A673 (cell line): ENCODE measurements at regions not wholly inside any gene's neighbourhood (a gene's known extent, or its start where the extent isn't known, plus 50 kb on each side); places are given as distances from the start of the nearest gene placed in this dataset.

Experiments used
- BruUV-seq: library from RNA; stranded (reverse); fragments of 400-500 nt; replicated peaks from 2 replicates; lab custom pipeline; 2021; lab: Mats Ljungman, UMichigan
- CTCF ChIA-PET: fragments of 300-600 bp; sonication (Branson Sonifier 250); formaldehyde crosslinking; loops from one replicate; lab custom pipeline; 2022; ENCODE audit warnings: antibody characterized with exemption; lab: Charles Lee
- POLR2A ChIA-PET: fragments of 300-600 bp; sonication (Branson Sonifier 250); formaldehyde crosslinking; loops from one replicate; lab custom pipeline; 2022; ENCODE audit warnings: antibody characterized with exemption; ENCODE audit not compliant: low non-redundant PET; lab: Charles Lee
- DNase-seq: peaks from one replicate; pipeline ENCODE4 v3.0.0-alpha.2; 2015; ENCODE audit warnings: low spot score
- H3K27ac ChIP-seq: fragments of 200-600 bp; sonication (generic); 2 replicates; pipeline ENCODE4 v1.5.1; 2016; ENCODE audit warnings: mixed run types, low read depth, mild to moderate bottlenecking, mixed read lengths, antibody characterized with exemption, low read length; ENCODE audit not compliant: poor library complexity, severe bottlenecking
- H3K27me3 ChIP-seq: fragments of 200-600 bp; sonication (generic); replicated peaks from 2 replicates; pipeline ENCODE4 v1.6.1; 2017; ENCODE audit warnings: mixed run types, low read depth, mild to moderate bottlenecking, mixed read lengths, antibody characterized with exemption, low read length; ENCODE audit not compliant: insufficient read depth, poor library complexity
- H3K36me3 ChIP-seq: fragments of 200-600 bp; sonication (generic); 2 replicates; pipeline ENCODE4 v1.6.1; 2016; ENCODE audit warnings: mixed run types, mild to moderate bottlenecking, mixed read lengths, antibody characterized with exemption, low read length; ENCODE audit not compliant: insufficient read depth, poor library complexity, severe bottlenecking
- H3K4me1 ChIP-seq: fragments of 200-600 bp; sonication (generic); 2 replicates; pipeline ENCODE4 v1.6.1; 2017; ENCODE audit warnings: mixed run types, mild to moderate bottlenecking, mixed read lengths, antibody characterized with exemption, low read length; ENCODE audit not compliant: insufficient read depth, poor library complexity, severe bottlenecking
- H3K4me3 ChIP-seq: fragments of 200-600 bp; sonication (generic); 2 replicates; pipeline ENCODE4 v1.5.1; 2016; ENCODE audit warnings: low read depth, mixed run types, mild to moderate bottlenecking, mixed read lengths, low read length; ENCODE audit not compliant: poor library complexity, severe bottlenecking
- H3K9me3 ChIP-seq: fragments of 200-600 bp; sonication (generic); 2 replicates; pipeline ENCODE4 v1.6.1; 2016; ENCODE audit warnings: mixed run types, low read depth, mild to moderate bottlenecking, mixed read lengths, antibody characterized with exemption, low read length; ENCODE audit not compliant: poor library complexity, severe bottlenecking
- CTCF ChIP-seq: fragments of 300-800, 200-600 bp; sonication (generic); conservative IDR thresholded peaks from 2 replicates; pipeline ENCODE4 v1.5.1; 2017; ENCODE audit warnings: low read depth, mild to moderate bottlenecking, antibody characterized with exemption, low read length, moderate library complexity, mixed read lengths
- EZH2 ChIP-seq: fragments of 200-600 bp; sonication (generic); IDR thresholded peaks from 2 replicates; pipeline ENCODE4 v1.6.1; 2017; ENCODE audit warnings: borderline replicate concordance, low read depth, mild to moderate bottlenecking, mixed read lengths, antibody characterized with exemption, low read length; ENCODE audit not compliant: poor library complexity, severe bottlenecking
- intact Hi-C: fragments of 100-400 bp; cut with micrococcal nuclease; formaldehyde crosslinking; loops from one replicate; pipeline ENCODE4 v1.10.0; 2022; ENCODE audit not compliant: unreplicated experiment

DNA sequence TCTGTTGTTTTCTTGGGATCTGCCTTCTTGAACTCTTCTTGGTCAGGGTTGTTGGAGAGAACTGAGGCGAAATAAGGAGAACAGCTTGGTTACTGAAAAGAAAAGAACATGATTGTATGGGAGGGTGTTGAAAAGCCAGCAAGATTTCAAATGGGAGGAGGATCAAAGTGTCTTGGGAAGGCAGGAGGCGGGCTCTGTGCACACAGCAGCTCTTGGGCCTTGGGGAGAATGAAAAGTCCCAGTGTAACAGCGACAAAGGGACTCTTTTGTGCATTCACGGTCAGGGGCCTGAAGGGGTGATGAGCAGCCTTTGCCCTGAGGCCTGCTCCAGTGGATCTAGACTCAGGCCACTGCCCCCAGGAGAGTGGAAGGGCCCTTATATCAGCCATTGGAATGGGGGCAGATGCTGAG is 135.4 kb downstream of the ADAMTS15 start:
- Histone ChIP-seq H3K27ac (no peak overlapping the region), H3K4me3 (no peak overlapping the region), H3K9me3 (no peaks in the 10 kb centered on the region), H3K27me3 (no peaks in the 10 kb centered on the region), H3K36me3 (no peaks in the 10 kb centered on the region), H3K4me1 (peaks cover 15% of the 10 kb centered on the region)
- POLR2A ChIA-PET, result no interaction called here
- DNase-seq, result no peak
- intact Hi-C loops, result loop anchor here (5.0 kb wide), 1 partner anchor 198 kb away; no protein-coding TSS in a partner anchor
- BruUV-seq, result no TSS peak
- TF ChIP-seq CTCF, result no peak
- TF ChIP-seq EZH2, result no peak
- CTCF ChIA-PET, result no interaction called here

- Histone ChIP-seq H3K4me1 (peaks cover 13% of the 10 kb centered on the region), H3K4me3 (no peak overlapping the region), H3K27me3 (no peaks in the 10 kb centered on the region), H3K36me3 (no peaks in the 10 kb centered on the region), H3K9me3 (no peaks in the 10 kb centered on the region), H3K27ac (no peak overlapping the region)
- no TSS peak for BruUV-seq
- intact Hi-C loops, result no loop called here
- no peak for TF ChIP-seq CTCF
- TF ChIP-seq EZH2, result no peak
- POLR2A ChIA-PET, result no interaction called here
- CTCF ChIA-PET, result no interaction called here
- DNase-seq, result no peak
Observed at GRCh38 chr11:130585545-130585944, 137.1 kb downstream of the ADAMTS15 start.

GRCh38 chr11:130587658-130588057 is 139.2 kb downstream of the ADAMTS15 start:
- ChIA-PET CTCF (no interaction called here), POLR2A (no interaction called here)
- H3K9me3 ChIP-seq, result no peaks in the 10 kb centered on the region
- no peaks in the 10 kb centered on the region for H3K36me3 ChIP-seq
- H3K4me1 ChIP-seq, result no peaks in the 10 kb centered on the region
- DNase-seq, result no peak
- H3K27me3 ChIP-seq, result no peaks in the 10 kb centered on the region
- no peak overlapping the region for H3K4me3 ChIP-seq
- intact Hi-C loops, result no loop called here
- no peak overlapping the region for H3K27ac ChIP-seq
- no TSS peak for BruUV-seq
- TF ChIP-seq EZH2 (no peak), CTCF (no peak)
